Spinal cord (tissue), 9 donors: ENCODE measurements at regions not wholly inside any gene's neighbourhood (a gene's known extent, or its start where the extent isn't known, plus 50 kb on each side); places are given as distances from the start of the nearest gene placed in this dataset.

ENCODE experiments used
- DNase-seq, 6 donors: peaks; one replicate each; pipeline versions ENCODE4 v3.0.0 to v3.0.0-alpha.2; 2013 to 2015; ENCODE audit warnings: low spot score in 6 of 6, low read depth in 4 of 6
- H3K27ac ChIP-seq: one replicate; pipeline ENCODE4 v1.5.1; 2013; ENCODE audit warnings: low read depth, low read length, control low read depth
- H3K27me3 ChIP-seq: one replicate; pipeline ENCODE4 v1.6.1; 2013; ENCODE audit warnings: low read length; ENCODE audit not compliant: control insufficient read depth, insufficient read depth
- H3K36me3 ChIP-seq: one replicate; pipeline ENCODE4 v1.6.1; 2013; ENCODE audit warnings: low read length; ENCODE audit not compliant: control insufficient read depth, insufficient read depth
- H3K4me1 ChIP-seq: one replicate; pipeline ENCODE4 v1.6.1; 2013; ENCODE audit warnings: low read length; ENCODE audit not compliant: control insufficient read depth, insufficient read depth
- H3K4me3 ChIP-seq: one replicate; pipeline ENCODE4 v1.5.1; 2013; ENCODE audit warnings: low read depth, low read length, control low read depth
- H3K9me3 ChIP-seq: one replicate; pipeline ENCODE4 v1.6.1; 2013; ENCODE audit warnings: low read length; ENCODE audit not compliant: control insufficient read depth, insufficient read depth
- WGBS: methylation state at CpG from one replicate; pipeline ENCODE4 v1.1.5; 2013; ENCODE audit warnings: missing lambda C conversion rate; ENCODE audit not compliant: insufficient coverage; 5-methylcytosine and 5-hydroxymethylcytosine counted together
- donor health status: healthy.

DNA sequence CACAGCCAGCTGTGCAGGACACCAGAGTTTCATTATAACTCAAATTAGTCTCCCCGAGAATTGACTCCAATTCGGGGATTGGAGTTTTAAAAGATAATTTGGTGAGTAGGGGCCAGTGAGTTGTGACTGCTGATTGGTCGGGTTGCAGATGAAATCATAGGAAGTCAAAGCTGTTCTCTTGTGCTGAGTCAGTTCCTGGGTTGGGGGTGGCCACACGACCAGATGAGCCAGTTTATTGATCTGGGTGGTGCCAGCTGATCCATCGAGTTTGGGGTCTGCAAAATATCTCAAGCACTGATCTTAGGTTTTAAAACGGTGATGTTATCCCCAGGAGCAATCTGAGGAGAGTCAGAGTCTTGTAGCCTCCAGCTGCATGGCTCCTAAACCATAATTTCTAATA is 82.7 kb upstream of the SLC66A3 start:
- DNase-seq: no peak
- H3K27ac ChIP-seq: no peak overlapping the region
- no peak overlapping the region for H3K4me3 ChIP-seq
- H3K4me1 ChIP-seq: no peaks in the 10 kb centered on the region
- H3K9me3 ChIP-seq: no peaks in the 10 kb centered on the region
- WGBS: 64% methylated on average over 4 of the region's 6 CpGs
- no peaks in the 10 kb centered on the region for H3K27me3 ChIP-seq
- H3K36me3 ChIP-seq: no peaks in the 10 kb centered on the region

DNA sequence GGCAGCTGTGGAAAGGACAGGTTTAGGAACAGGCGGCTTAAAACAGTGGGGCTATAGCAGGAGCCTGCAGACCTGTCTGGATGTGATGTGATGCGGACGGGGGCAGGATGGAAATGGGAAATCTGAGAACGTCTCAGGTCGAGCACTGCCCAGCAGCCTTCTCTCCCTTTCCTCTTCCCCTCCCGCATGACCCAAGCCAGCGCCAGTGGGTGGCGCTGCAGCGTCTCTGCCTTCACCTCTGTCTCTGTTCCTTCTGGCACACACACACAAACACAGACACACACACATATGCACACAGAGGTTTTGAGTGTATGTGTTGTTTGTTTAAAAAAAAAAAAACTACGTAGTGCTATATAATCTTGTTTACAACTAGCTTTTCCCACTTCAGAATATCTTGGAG is 82.0 kb upstream of the SLC66A3 start:
- peak in 1 of 6 donors; percentile 53 for DNase-seq
- no peak overlapping the region for H3K27ac ChIP-seq
- no peaks in the 10 kb centered on the region for H3K4me1 ChIP-seq
- no CpG with 5 or more reads among the region's 10 CpGs for WGBS
- H3K9me3 ChIP-seq: no peaks in the 10 kb centered on the region
- H3K27me3 ChIP-seq: no peaks in the 10 kb centered on the region
- H3K36me3 ChIP-seq: no peaks in the 10 kb centered on the region
- H3K4me3 ChIP-seq: no peak overlapping the region

DNA sequence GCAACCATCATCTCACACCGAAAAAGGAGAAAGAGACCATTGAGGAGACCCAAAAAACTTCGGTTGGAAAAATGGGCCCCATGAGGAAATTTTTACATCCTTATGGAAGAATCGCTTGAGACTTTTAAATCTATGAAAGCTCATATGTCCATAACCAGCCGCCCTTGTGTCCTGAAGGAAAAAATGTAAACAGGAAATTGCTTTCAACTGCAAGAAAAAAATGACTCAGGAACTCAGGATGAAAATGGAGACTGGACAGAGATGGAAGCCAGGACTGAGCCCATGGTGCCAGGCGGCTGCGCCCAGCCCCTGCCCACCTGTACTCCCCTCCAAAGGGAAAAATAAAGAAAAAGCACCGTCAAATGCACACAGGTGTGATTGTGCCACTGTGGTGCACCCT is 81.5 kb upstream of the SLC66A3 start:
- no peak for DNase-seq
- Histone ChIP-seq H3K9me3 (no peaks in the 10 kb centered on the region), H3K27ac (no peak overlapping the region), H3K27me3 (no peaks in the 10 kb centered on the region), H3K36me3 (no peaks in the 10 kb centered on the region), H3K4me1 (no peaks in the 10 kb centered on the region), H3K4me3 (no peak overlapping the region)
- 63% methylated on average over 1 of the region's 7 CpGs for WGBS

DNA sequence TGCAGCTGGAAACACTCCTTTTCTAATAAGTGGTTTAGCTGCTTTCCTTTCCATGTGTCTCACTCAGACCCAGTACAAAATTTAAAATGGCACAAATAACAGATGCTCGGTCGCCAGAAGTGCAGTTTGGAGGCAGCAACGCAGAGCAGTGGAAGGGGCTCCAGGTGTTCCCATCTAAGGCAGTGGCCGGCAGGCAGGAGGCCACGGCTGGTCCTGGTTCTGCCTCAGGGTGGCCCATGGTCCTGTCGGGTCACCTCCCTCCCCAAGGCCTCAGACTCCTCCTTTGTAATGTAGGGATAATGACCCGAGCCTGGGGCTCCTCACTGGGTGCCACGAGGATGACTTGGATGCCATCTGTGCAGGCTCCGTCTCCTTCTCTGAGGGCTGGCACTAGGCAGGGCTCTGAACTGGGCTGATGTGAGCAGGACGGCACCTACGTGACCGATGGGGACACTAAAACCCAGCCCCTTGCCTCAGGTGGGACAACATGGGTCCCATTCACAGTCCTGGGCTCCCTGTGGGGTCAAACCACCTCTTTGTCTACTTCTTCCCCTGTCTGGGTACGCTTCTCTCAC is 80.9 kb upstream of the SLC66A3 start:
- Histone ChIP-seq H3K27ac (no peak overlapping the region), H3K27me3 (no peaks in the 10 kb centered on the region), H3K4me1 (no peaks in the 10 kb centered on the region), H3K9me3 (no peaks in the 10 kb centered on the region), H3K4me3 (no peak overlapping the region), H3K36me3 (no peaks in the 10 kb centered on the region)
- 81% methylated on average over 8 of the region's 13 CpGs for WGBS
- no peak for DNase-seq

DNA sequence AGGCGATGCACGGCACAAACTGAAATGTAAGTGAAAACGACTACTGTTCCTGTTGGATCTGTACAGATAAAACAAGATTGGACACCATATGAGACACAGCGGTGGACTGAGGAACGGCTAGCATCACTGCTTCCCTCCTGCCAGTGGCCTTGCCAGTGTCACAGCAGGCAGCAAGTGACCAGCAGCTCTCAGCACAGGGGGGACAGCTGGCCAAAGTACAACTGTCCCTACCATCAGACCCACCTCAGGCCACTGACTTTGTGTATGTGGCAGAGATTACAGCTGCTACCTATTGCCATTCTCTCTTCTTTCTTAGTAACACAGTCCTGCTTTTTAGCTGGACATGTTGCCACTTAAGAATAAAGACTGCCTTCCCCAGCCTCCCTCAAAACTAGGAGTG is 80.0 kb upstream of the SLC66A3 start:
- no peaks in the 10 kb centered on the region for H3K36me3 ChIP-seq

DNA sequence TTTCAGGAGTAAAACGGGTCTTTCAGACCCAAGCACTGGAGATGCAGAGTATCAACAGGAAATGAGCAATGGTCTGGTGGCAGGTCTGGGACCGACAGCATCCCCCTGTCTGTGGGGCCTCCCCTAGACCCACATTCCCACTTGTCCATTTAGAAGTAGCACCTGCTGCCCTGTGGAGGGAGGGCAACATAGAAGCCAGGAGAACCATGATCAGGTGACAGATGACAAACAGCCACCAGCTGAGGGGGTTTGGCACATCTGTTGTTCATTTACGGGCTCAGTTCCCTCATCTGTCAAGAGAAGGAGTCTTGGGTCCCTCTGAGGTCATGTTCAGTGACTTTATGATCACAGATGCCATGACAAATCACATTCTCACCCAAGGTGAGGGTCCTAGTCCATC is 77.9 kb upstream of the SLC66A3 start:
- Histone ChIP-seq H3K27ac (no peak overlapping the region), H3K36me3 (no peaks in the 10 kb centered on the region), H3K9me3 (no peaks in the 10 kb centered on the region), H3K4me1 (no peaks in the 10 kb centered on the region), H3K27me3 (no peaks in the 10 kb centered on the region), H3K4me3 (no peak overlapping the region)
- 92% methylated on average over 2 of the region's 3 CpGs for WGBS
- no peak for DNase-seq

More for the DNA sequence above, 80.0 kb upstream of the SLC66A3 start:
- WGBS: 90% methylated on average over 5 of the region's 5 CpGs
- H3K27me3 ChIP-seq: no peaks in the 10 kb centered on the region
- H3K9me3 ChIP-seq: no peaks in the 10 kb centered on the region
- H3K4me3 ChIP-seq: no peak overlapping the region
- no peak for DNase-seq
- H3K27ac ChIP-seq: no peak overlapping the region
- H3K4me1 ChIP-seq: no peaks in the 10 kb centered on the region

DNA sequence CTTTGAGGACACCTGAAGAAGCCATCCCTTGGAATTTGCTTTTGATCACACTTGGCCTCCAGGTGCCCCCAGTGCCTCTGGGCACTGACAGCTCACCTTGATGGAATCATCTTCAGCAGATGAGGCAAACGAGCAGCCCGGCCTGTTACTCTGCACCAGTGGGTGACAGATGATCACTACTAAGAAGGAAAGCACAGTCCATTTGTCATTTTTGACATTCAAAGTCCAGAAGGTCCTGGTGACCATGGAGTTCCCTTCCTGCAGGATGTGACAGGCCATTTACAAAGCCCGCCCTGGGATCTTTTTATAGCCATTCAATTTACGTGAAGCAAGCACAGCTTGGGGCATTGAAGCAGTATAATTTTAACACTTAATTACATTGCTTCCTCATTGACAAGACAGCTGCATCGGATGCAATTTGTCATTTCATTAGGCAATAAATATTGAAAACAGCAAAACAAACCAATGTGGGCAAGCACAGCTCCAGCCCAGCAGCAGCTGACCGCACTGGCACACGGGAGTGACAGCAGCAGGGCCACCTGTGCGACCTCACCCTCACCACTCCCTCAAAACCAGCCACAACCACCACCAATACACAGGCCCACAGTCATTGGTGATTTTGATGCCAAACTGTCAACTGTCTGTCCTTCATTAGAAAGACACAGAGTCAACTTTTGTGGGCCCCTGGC is 76.0 kb upstream of the SLC66A3 start:
- no peaks in the 10 kb centered on the region for H3K36me3 ChIP-seq
- WGBS: 43% methylated on average over 8 of the region's 8 CpGs
- DNase-seq: peak in 1 of 6 donors; percentile 76
- H3K9me3 ChIP-seq: no peaks in the 10 kb centered on the region
- H3K4me3 ChIP-seq: no peak overlapping the region
- no peak overlapping the region for H3K27ac ChIP-seq
- no peaks in the 10 kb centered on the region for H3K4me1 ChIP-seq
- no peaks in the 10 kb centered on the region for H3K27me3 ChIP-seq

DNA sequence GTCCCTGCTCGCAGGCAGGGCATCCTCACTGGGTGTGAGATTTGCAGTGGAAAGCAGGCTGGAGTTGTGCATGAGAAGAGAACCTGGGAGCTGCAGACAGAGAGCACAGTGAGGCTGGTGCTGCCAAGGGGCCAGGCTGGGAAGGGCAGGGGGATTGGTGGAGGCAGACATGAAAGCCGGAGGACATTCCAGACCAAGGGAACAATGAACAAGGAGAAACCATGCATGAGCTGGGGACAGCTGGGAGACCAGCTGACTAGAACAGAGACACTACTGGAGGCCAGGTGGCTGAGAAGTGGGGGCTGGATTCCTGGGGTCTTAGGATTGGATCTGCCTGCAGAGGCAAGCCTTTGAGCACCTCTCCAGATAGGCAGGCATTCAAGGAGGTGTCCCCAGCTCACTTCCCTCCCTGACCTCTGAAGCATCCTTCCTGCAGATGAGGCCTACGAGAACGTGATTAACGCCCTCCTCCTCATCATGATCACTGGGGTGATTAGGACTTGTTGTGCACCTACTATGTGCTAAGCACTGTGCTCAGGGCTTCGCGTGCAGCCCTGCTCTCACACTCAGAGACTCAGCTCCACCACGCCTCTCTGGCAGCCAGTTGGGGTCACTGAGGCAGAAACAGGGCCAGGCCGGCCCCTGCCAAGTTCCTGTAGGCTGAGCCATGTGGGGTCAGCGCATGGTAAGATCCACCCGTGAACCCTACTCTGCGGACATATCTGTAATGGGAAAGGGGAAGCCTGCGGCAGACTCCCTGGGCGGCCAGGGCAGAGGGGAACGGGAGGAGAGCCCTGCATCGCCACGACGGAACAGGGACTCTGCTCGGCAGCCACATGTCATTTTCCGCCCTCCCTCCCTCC is 74.8 kb upstream of the SLC66A3 start:
- H3K27ac ChIP-seq: no peak overlapping the region
- no peaks in the 10 kb centered on the region for H3K9me3 ChIP-seq
- no peaks in the 10 kb centered on the region for H3K27me3 ChIP-seq
- no peaks in the 10 kb centered on the region for H3K4me1 ChIP-seq
- H3K4me3 ChIP-seq: no peak overlapping the region
- 83% methylated on average over 10 of the region's 20 CpGs for WGBS
- peak in 2 of 6 donors; percentile 40 to 43 for DNase-seq
- H3K36me3 ChIP-seq: no peaks in the 10 kb centered on the region

DNA sequence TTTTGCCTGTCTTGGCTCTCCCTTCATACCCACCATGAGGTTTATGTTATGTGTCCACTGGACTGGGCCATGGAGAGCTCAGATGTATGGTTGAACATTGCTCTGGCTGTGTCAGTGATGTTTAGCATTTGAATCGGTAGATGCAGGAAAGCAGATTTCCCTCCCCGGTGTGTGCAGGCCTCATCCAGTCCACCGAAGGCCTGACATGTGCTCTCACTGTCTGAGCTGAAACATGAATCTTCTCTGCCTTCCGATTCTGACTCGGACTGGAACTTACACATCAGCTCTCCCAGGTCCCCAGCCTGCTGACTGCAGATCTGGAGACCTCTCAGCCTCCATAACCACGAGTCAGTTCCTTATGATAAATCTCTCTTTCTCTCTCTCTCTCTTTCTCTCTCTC is 72.4 kb upstream of the SLC66A3 start:
- no peaks in the 10 kb centered on the region for H3K36me3 ChIP-seq
- 77% methylated on average over 5 of the region's 6 CpGs for WGBS
- H3K9me3 ChIP-seq: no peaks in the 10 kb centered on the region
- no peaks in the 10 kb centered on the region for H3K27me3 ChIP-seq
- no peaks in the 10 kb centered on the region for H3K4me1 ChIP-seq
- DNase-seq: no peak
- no peak overlapping the region for H3K27ac ChIP-seq
- no peak overlapping the region for H3K4me3 ChIP-seq
